Gastrocnemius medialis (tissue), 4 donors: ENCODE measurements at regions not wholly inside any gene's neighbourhood (a gene's known extent, or its start where the extent isn't known, plus 50 kb on each side); places are given as distances from the start of the nearest gene placed in this dataset.

Source experiments
- POLR2A ChIP-seq, 2 donors: fragments of 450-650 bp; IDR thresholded peaks; one replicate each; pipeline ENCODE4 v1.6.1; 2017; ENCODE audit warnings: antibody characterized with exemption in 2 of 2, mild to moderate bottlenecking in 2 of 2, moderate library complexity in 2 of 2
- TF ChIP-seq, protein P1 (sequence below), 5 experiments: fragments of 450-650 bp in 3 of 5; fragments of 200-600 bp in 2 of 5; sonication (generic) in 2 of 5; IDR thresholded peaks in 4 of 5; conservative IDR thresholded peaks in 1 of 5; 1 replicate in 4 of 5; 2 replicates in 1 of 5; pipeline ENCODE4 v1.5.1; 2016 to 2019; ENCODE audit warnings: antibody characterized with exemption in 5 of 5, mild to moderate bottlenecking in 3 of 5, moderate library complexity in 3 of 5

DNA sequence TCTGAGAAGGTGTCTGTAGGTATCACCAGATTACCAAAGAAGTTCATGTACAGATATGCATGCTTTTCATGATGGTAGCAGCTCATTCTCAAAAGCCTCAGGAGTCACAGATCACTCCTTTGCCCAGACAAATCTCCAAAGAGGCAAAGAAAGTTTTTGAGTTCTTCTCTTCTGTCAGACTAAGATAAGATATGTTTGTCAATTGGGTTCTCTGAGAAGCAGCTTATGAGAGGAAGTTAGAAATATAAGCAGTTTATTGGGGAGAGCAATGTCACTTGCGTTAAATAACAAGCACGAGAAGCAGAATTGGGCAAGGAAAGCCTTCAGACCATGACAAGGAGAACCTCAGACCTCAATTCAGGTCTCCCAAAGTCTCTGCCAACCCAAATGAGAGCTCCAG, 219.2 kb upstream of the KLF4 start:
- TF ChIP-seq, protein P1, sequence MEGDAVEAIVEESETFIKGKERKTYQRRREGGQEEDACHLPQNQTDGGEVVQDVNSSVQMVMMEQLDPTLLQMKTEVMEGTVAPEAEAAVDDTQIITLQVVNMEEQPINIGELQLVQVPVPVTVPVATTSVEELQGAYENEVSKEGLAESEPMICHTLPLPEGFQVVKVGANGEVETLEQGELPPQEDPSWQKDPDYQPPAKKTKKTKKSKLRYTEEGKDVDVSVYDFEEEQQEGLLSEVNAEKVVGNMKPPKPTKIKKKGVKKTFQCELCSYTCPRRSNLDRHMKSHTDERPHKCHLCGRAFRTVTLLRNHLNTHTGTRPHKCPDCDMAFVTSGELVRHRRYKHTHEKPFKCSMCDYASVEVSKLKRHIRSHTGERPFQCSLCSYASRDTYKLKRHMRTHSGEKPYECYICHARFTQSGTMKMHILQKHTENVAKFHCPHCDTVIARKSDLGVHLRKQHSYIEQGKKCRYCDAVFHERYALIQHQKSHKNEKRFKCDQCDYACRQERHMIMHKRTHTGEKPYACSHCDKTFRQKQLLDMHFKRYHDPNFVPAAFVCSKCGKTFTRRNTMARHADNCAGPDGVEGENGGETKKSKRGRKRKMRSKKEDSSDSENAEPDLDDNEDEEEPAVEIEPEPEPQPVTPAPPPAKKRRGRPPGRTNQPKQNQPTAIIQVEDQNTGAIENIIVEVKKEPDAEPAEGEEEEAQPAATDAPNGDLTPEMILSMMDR (IDR thresholded peaks at IDR 0.05 in 4 of 5, conservative IDR thresholded peaks at IDR 0.05 in 1 of 5), result no peak
- TF ChIP-seq POLR2A (IDR thresholded peaks at IDR 0.05), result no peak
